HFFc6 (cell line): ENCODE measurements at regions not wholly inside any gene's neighbourhood (a gene's known extent, or its start where the extent isn't known, plus 50 kb on each side); places are given as distances from the start of the nearest gene placed in this dataset.

Experiments used
- DNase-seq: peaks from one replicate; pipeline ENCODE4 v3.0.0-alpha.2; 2018
- H3K27ac Mint-ChIP-seq: 2 replicates; pipeline ENCODE4 v1.8.0; 2020; ENCODE audit warnings: mild to moderate bottlenecking, mixed read lengths
- H3K27me3 Mint-ChIP-seq: 2 replicates; pipeline ENCODE4 v1.8.0; 2021; ENCODE audit warnings: mild to moderate bottlenecking, moderate library complexity, mixed read lengths; ENCODE audit not compliant: insufficient read depth
- H3K36me3 Mint-ChIP-seq: 2 replicates; pipeline ENCODE4 v1.8.0; 2021; ENCODE audit warnings: low read depth, mixed read lengths
- H3K4me1 Mint-ChIP-seq: 2 replicates; pipeline ENCODE4 v1.8.0; 2020; ENCODE audit warnings: low read depth, mixed read lengths
- H3K4me3 Mint-ChIP-seq: 2 replicates; pipeline ENCODE4 v1.8.0; 2020; ENCODE audit warnings: mild to moderate bottlenecking, moderate library complexity, mixed read lengths
- H3K9me3 Mint-ChIP-seq: 2 replicates; pipeline ENCODE4 v1.8.0; 2020; ENCODE audit warnings: mild to moderate bottlenecking, mixed read lengths
- TF ChIP-seq, protein P1 (sequence below): fragments of 200-600 bp; sonication (generic); IDR thresholded peaks from 2 replicates; pipeline ENCODE4 v1.5.0; 2021; ENCODE audit warnings: antibody characterized with exemption, mild to moderate bottlenecking

- no peak for DNase-seq
- Mint-ChIP-seq H3K36me3 (no peaks in the 10 kb centered on the region), H3K4me1 (no peaks in the 10 kb centered on the region), H3K27ac (no peak overlapping the region), H3K4me3 (no peak overlapping the region), H3K27me3 (no peaks in the 10 kb centered on the region), H3K9me3 (peaks cover 9% of the 10 kb centered on the region)
- TF ChIP-seq, protein P1, sequence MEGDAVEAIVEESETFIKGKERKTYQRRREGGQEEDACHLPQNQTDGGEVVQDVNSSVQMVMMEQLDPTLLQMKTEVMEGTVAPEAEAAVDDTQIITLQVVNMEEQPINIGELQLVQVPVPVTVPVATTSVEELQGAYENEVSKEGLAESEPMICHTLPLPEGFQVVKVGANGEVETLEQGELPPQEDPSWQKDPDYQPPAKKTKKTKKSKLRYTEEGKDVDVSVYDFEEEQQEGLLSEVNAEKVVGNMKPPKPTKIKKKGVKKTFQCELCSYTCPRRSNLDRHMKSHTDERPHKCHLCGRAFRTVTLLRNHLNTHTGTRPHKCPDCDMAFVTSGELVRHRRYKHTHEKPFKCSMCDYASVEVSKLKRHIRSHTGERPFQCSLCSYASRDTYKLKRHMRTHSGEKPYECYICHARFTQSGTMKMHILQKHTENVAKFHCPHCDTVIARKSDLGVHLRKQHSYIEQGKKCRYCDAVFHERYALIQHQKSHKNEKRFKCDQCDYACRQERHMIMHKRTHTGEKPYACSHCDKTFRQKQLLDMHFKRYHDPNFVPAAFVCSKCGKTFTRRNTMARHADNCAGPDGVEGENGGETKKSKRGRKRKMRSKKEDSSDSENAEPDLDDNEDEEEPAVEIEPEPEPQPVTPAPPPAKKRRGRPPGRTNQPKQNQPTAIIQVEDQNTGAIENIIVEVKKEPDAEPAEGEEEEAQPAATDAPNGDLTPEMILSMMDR = no peak
Measured at GRCh38 chr16:52834736-52835465, 217.8 kb downstream of the CHD9NB start.

DNA sequence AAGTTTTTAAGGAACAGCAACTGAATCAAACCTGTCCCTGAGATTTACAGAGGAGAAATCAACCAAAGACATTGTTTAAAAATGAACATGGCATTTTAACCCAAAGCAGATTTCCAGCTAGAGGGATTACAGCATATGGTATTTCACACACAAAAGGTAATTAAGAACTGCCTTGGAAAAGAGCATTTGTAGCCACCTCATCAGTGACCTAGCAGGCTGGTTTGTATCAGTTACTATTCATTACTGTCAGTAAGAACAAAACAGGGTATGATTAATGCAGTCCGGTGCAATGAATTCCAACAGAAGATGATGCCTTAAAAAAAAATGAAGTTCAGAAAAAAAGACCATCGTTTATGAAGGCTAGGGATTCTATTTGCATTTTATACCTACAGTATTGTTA lies 219.9 kb downstream of the CHD9NB start:
- H3K27ac Mint-ChIP-seq = no peak overlapping the region
- TF ChIP-seq, protein P1 = no peak
- H3K27me3 Mint-ChIP-seq = no peaks in the 10 kb centered on the region
- H3K9me3 Mint-ChIP-seq = peaks cover 22% of the 10 kb centered on the region
- no peak for DNase-seq
- H3K36me3 Mint-ChIP-seq = no peaks in the 10 kb centered on the region
- H3K4me1 Mint-ChIP-seq = no peaks in the 10 kb centered on the region
- no peak overlapping the region for H3K4me3 Mint-ChIP-seq

DNA sequence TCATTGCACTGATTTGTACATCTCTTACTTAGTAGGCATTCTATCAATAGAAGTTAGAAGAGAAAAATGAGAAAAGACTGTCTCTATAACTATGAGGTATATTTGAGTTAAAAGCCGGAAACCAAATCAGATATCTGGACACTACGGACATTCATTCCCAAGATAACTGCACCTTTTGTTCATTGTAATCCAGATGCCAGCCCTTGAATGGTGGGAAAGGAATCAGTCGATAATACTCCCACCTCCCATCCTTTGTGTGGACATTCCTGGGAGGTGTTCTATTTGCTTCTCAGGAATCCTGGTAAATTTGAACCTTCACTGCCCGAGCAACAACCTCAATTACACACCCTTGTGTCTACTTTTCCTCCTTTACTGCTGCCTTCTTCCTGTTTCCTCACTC lies 225.2 kb downstream of the CHD9NB start:
- no peaks in the 10 kb centered on the region for H3K4me1 Mint-ChIP-seq
- H3K27me3 Mint-ChIP-seq = peaks cover 2% of the 10 kb centered on the region; the same call in 1 of the 2 replicates
- no peak overlapping the region for H3K4me3 Mint-ChIP-seq
- peaks cover 41% of the 10 kb centered on the region for H3K9me3 Mint-ChIP-seq
- TF ChIP-seq, protein P1 = no peak
- no peak overlapping the region for H3K27ac Mint-ChIP-seq
- DNase-seq = no peak
- H3K36me3 Mint-ChIP-seq = no peaks in the 10 kb centered on the region

- no peak overlapping the region for H3K27ac Mint-ChIP-seq
Measured at GRCh38 chr16:52825892-52826291, 226.8 kb downstream of the CHD9NB start.

DNA sequence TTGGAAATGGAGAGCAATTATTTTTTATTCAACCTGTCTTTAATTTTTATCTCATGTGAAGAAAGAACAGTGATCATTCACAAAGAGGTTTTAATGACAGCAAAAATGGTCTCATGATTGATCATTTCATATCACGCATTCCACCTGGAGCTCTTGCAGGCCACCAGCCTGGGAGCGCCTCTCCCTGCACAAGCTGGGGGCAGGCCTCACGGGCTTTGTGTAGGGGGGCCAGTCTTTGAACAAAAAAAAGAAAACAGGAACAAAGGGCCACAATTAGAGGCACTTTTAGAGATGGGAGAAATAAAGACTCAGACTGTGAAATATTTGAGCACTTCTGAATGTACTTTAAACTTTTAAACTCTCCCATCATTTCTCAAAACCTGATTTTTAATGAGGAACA lies 232.9 kb downstream of the CHD9NB start:
- H3K4me1 Mint-ChIP-seq = no peaks in the 10 kb centered on the region
- peaks cover 22% of the 10 kb centered on the region for H3K9me3 Mint-ChIP-seq
- no peak overlapping the region for H3K27ac Mint-ChIP-seq
- H3K36me3 Mint-ChIP-seq = no peaks in the 10 kb centered on the region
- TF ChIP-seq, protein P1 = no peak
- H3K4me3 Mint-ChIP-seq = no peak overlapping the region
- DNase-seq = no peak
- peaks cover under 1% of the 10 kb centered on the region; the same call in 1 of the 2 replicates for H3K27me3 Mint-ChIP-seq

More at GRCh38 chr16:52825892-52826291, 226.8 kb downstream of the CHD9NB start:
- Mint-ChIP-seq H3K9me3 (peaks cover 44% of the 10 kb centered on the region), H3K27me3 (peaks cover 2% of the 10 kb centered on the region; the same call in 1 of the 2 replicates), H3K4me1 (no peaks in the 10 kb centered on the region), H3K4me3 (no peak overlapping the region), H3K36me3 (no peaks in the 10 kb centered on the region)
- TF ChIP-seq, protein P1 = no peak
- DNase-seq = no peak
